ENCODE measurements at regions not wholly inside any gene's neighbourhood (a gene's known extent, or its start where the extent isn't known, plus 50 kb on each side); places are given as distances from the start of the nearest gene placed in this dataset.

- DNase-seq (ENCODE audit: low read depth), result no peak
Measured at GRCh38 chrX:42624524-42624923, 153.4 kb downstream of the PPP1R2C start.

DNA sequence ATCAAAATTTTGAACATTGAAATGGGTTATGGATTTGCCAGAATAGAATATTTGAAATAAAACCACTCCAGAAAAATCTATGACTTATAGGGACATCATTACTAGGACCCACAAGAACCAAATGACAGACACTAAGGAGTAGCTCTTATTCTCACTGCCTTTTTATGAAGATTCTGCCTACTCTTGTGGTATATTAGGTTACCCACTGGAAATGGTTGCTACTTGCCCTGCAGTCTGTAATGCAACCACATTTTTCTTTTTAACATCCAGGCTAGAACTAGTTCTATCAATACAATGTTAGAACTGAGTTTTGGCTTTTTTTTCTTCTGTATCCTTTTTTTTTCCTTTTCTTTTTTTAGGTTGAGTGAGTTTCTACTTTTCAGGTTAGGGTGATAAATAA lies 158.9 kb downstream of the PPP1R2C start:
- DNase-seq (ENCODE audit: low read depth), result no peak

- no peak for DNase-seq (ENCODE audit: low read depth)
Measured at GRCh38 chrX:42616981-42617380, 161.0 kb downstream of the PPP1R2C start.

- no peak for DNase-seq (ENCODE audit: low read depth)
Measured at GRCh38 chrX:42615161-42615563, 162.8 kb downstream of the PPP1R2C start.

- no peak for DNase-seq (ENCODE audit: low read depth)
Measured at GRCh38 chrX:42606591-42606990, 171.4 kb downstream of the PPP1R2C start.

- DNase-seq (ENCODE audit: low read depth), result no peak
Measured at GRCh38 chrX:42604302-42604701, 173.7 kb downstream of the PPP1R2C start.

DNA sequence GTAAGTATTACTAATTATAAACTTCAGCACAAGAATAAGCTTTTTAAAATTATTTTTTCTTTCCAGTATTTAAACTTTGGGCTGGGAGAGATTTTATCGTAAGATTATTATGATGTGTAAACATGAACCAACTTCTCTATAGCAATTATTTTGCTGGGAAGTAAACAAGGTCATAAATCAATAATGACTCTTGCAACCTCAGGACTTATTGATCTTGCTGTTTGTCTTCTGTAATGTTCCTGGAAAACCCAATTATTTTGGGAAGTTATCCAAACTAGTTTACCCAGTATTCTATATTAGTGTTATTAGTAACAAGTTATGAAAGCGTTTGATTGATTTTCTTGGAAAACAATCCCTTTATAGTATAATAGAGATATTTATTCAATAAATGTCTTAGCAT lies 174.9 kb downstream of the PPP1R2C start:
- DNase-seq (ENCODE audit: low read depth), result no peak

GRCh38 chrX:42602566-42602965 lies 175.4 kb downstream of the PPP1R2C start:
- DNase-seq (ENCODE audit: low read depth), result no peak

DNA sequence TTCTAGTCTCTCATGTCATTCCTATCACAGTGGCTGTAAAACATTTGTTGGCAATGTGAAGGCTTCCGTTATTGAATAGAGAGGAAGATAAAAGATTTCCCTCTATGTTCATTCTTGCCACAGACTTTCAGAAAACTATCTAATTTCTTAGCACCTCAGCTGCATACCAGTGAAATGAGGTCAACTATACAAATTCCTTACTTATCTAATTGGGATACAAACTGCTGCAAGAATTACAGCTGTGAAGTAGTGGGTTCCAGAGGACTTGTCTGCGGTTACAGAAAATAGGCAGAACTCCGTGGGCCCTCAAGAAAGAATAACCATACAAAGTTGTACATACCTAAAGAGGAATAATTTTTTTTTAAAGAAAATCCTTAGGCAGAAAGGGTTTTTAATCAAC lies 175.8 kb downstream of the PPP1R2C start:
- no peak for DNase-seq (ENCODE audit: low read depth)

DNA sequence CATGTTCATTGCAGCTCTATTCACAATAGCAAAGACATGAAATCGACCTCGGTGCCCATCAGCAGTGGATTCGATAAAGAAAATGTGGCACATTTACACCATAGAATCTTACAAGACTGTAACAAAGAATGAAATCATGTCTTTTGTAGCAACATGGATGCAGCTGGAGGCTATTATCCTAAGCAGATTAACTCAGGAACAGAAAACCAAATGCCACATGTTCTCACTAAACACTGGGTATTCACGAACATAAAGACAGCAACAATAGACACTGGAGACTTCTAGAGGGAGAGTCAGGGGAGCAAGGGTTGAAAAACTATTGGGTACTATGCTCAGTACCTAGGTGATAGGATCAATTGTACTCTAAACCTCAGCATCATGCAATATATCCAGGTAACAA lies 180.5 kb downstream of the PPP1R2C start:
- no peak for DNase-seq (ENCODE audit: low read depth)

GRCh38 chrX:42585842-42586621 lies 191.9 kb downstream of the PPP1R2C start:
- DNase-seq (ENCODE audit: low read depth), result no peak

- no peak for DNase-seq (ENCODE audit: low read depth)
Measured at GRCh38 chrX:42577936-42578470, 200.0 kb downstream of the PPP1R2C start.

- DNase-seq (ENCODE audit: low read depth), result no peak
Measured at GRCh38 chrX:42567268-42567667, 210.7 kb downstream of the PPP1R2C start.

- DNase-seq (ENCODE audit: low read depth), result no peak
Measured at GRCh38 chrX:42565739-42566138, 212.2 kb downstream of the PPP1R2C start.

- DNase-seq (ENCODE audit: low read depth), result no peak
Measured at GRCh38 chrX:42546800-42547199, 231.2 kb downstream of the PPP1R2C start.

DNA sequence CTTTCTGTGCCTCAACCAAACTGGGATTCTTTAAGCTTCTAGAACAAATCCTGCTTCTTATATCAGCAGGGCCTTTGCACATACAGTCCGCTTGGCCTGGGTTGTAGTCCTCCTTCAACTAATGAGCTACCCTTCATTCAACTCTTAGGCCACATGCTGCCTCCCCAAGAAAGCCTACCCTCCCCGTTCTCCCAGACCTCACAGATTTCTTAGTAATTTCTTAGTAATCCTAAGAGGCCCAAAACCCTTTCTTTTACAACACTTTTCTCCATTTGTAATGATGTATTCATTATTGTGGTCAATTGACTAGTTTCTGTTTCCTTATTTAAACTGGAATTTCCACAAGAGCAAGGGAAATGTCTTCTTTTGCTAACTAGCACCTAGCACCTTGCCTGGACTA lies 233.1 kb downstream of the PPP1R2C start:
- DNase-seq (ENCODE audit: low read depth), result no peak

GRCh38 chrX:42541554-42541953 lies 236.4 kb downstream of the PPP1R2C start:
- DNase-seq (ENCODE audit: low read depth), result no peak

- no peak for DNase-seq (ENCODE audit: low read depth)
Measured at GRCh38 chrX:42540146-42540545, 237.8 kb downstream of the PPP1R2C start.

DNA sequence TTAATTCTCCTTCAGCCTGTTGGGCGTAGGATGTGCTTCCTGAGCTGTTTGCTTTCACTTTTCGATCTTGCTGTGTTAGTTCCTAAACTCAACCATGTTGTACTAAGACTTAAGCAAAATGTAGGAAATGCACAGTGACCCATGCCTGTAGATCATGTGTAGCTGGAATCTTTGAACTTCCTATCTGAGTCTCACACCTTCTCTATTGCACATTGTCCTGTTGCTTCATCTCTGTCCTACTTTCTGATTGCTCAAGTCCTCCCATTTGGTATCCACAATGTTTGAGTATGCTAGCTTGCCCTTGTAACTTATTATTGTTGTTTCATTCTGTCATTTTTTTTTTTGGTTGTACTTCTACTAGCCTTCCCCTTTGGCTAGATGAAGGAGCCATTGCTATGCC lies 239.6 kb downstream of the PPP1R2C start:
- DNase-seq (ENCODE audit: low read depth), result no peak

DNA sequence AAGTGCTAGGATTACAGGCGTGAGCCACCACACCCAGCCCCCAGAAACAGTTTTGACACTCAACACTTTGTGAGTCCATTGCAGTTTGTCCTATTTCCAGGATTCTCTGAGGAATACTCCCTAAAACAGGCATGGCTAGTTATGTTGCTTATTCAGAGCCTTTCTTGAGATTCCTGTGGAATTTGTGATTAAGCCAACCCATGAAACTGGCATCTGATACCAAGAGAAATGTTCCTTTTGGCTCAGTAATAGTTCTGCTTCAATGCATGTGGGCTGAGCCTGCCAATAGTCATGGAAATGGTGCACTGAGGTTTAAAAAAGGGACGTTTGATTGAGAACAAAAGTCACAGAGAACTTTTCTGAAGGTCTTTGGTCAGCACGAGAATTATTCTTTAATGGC lies 241.7 kb downstream of the PPP1R2C start:
- no peak for DNase-seq (ENCODE audit: low read depth)

DNA sequence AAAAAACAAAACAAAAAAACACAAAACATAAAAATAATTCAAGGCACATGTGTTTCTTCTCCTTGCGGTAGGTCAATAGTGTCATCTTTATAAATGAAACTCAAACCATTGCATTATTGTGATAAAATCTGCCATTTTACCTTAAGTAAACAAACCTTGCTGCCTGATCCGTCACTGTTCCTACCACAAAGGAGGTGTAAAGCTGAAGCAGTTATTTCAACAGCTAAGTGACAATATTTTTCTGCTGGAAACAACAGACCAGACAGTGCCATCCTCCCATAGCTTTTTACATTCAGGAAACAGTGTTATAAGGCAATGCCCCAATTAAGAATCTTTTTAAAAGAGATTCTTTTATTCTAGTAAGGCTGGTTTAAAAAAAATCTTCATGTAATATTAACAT lies 242.7 kb downstream of the PPP1R2C start:
- no peak for DNase-seq (ENCODE audit: low read depth)

DNA sequence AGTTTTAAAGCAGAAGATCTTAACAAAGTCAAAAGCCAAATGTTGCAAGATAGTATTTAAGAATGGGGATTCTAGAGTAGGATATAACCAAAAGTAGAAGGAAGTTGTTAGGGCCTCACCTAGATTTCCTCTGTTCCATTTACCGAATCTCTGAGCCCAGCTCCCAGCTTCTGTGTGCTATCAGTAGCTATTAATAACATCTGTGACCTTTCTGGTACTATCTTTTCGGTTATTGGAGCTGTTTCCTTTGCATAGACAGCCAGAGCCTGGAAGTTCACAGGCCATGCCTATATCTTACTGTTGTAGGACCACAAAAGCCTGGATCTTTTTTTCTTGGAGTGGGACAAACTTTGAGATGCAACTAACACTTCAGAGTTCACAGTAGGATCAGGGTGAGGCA lies 244.2 kb downstream of the PPP1R2C start:
- no peak for DNase-seq (ENCODE audit: low read depth)

DNA sequence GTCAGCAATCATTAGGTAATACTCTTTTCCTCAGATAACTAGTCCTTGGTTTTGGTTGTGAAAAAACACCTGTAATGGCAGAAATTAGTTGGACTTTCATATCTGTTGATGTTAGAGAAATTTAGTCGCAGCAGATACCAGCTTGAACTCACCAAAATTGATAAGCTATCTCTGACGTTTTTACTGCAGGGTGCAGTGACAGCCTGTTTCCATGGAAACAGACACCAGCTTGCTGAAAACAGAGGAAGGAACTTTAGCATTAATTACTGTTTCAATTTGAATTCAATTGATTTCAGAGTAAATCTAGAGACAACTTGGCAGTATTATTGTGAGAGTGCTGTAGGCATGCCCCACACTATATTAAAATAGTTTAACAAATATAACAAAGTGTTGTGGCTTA lies 246.5 kb downstream of the PPP1R2C start:
- no peak for DNase-seq (ENCODE audit: low read depth)

DNA sequence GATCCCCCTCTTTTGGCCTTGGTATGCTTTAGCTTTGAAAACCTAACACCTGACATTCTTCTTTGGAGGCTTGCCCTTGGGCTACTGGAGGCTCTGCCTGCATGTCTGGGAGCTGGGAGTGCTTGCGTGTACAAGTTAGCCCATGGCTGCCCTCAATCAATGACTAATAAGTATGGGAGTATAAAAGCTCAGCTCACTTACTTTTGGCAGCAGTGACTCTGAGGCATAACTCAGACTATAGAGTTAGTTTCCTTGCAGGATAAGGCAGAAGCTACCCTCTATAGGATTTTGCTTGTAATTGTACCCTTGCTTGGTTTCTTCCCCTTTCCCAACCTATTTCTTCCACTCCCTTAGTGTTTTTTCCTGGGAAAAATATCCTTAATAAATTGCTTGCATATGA lies 247.9 kb downstream of the PPP1R2C start:
- peak; percentile 1 for DNase-seq (ENCODE audit: low read depth)
